Mesenchymal stem cell (in vitro differentiated cells and primary cell): ENCODE measurements at regions not wholly inside any gene's neighbourhood (a gene's known extent, or its start where the extent isn't known, plus 50 kb on each side); places are given as distances from the start of the nearest gene placed in this dataset.
"Not testable (repeated sequence)": the region's sequence is repeated elsewhere in the genome, so short reads cannot be mapped to it uniquely, and the experiment has no call there.

Experiments used
- DNase-seq: peaks from one replicate; pipeline ENCODE4 v3.0.0-alpha.2; 2013
- H2AFZ ChIP-seq: one replicate; pipeline ENCODE4 v1.6.1; 2013; ENCODE audit warnings: low read depth, mild to moderate bottlenecking, control low read depth, inconsistent platforms, low read length, moderate library complexity
- H2AK5ac ChIP-seq: 2 replicates; pipeline ENCODE4 v1.6.1; 2013; ENCODE audit warnings: low read length, moderate library complexity, mild to moderate bottlenecking, inconsistent platforms; ENCODE audit not compliant: severe bottlenecking
- H2BK120ac ChIP-seq: one replicate; pipeline ENCODE4 v1.6.1; 2013; ENCODE audit warnings: low read depth, mild to moderate bottlenecking, inconsistent platforms, low read length, moderate library complexity
- H2BK12ac ChIP-seq, 2 experiments: one replicate each; pipeline ENCODE4 v1.6.1; 2013; ENCODE audit warnings: inconsistent platforms in 2 of 2, low read length in 2 of 2, mild to moderate bottlenecking in 2 of 2, moderate library complexity in 2 of 2, control low read depth in 1 of 2
- H2BK15ac ChIP-seq: one replicate; pipeline ENCODE4 v1.6.1; 2013; ENCODE audit warnings: mild to moderate bottlenecking, low read depth, inconsistent platforms; ENCODE audit not compliant: poor library complexity, severe bottlenecking
- H2BK5ac ChIP-seq: 2 replicates; pipeline ENCODE4 v1.6.1; 2013; ENCODE audit warnings: low read depth, mild to moderate bottlenecking, low read length, control low read depth, inconsistent platforms; ENCODE audit not compliant: poor library complexity, severe bottlenecking
- H3K14ac ChIP-seq, 2 experiments: one replicate each; pipeline ENCODE4 v1.6.1; 2013; ENCODE audit warnings: inconsistent platforms in 2 of 2, low read length in 2 of 2, control low read depth in 1 of 2, mild to moderate bottlenecking in 1 of 2, moderate library complexity in 1 of 2
- H3K18ac ChIP-seq, 2 experiments: one replicate each; pipeline ENCODE4 v1.6.1; 2013; ENCODE audit warnings: inconsistent platforms in 2 of 2, low read length in 2 of 2, control low read depth in 1 of 2, low read depth in 1 of 2, mild to moderate bottlenecking in 1 of 2
- H3K23ac ChIP-seq, 2 experiments: one replicate each; pipeline ENCODE4 v1.6.1; 2013; ENCODE audit warnings: inconsistent platforms in 2 of 2, low read length in 2 of 2, mild to moderate bottlenecking in 2 of 2, moderate library complexity in 2 of 2, control low read depth in 1 of 2
- H3K27ac ChIP-seq: 2 replicates; pipeline ENCODE4 v1.5.1; 2013; ENCODE audit warnings: mild to moderate bottlenecking, moderate library complexity, low read length, control low read depth, inconsistent platforms; ENCODE audit not compliant: poor library complexity, severe bottlenecking
- H3K27me3 ChIP-seq, 2 experiments: 2 replicates each; pipeline versions ENCODE4 v1.6.1 to v1.7.0; 2013; ENCODE audit warnings: low read length in 2 of 2, mild to moderate bottlenecking in 2 of 2, moderate library complexity in 2 of 2, control low read depth in 1 of 2, inconsistent platforms in 1 of 2; ENCODE audit not compliant: control insufficient read depth in 1 of 2, insufficient read depth in 1 of 2
- H3K36me3 ChIP-seq, 2 experiments: 2 replicates each; pipeline versions ENCODE4 v1.6.1 to v1.7.0; 2013; ENCODE audit warnings: low read length in 2 of 2, control low read depth in 1 of 2, inconsistent platforms in 1 of 2, low read depth in 1 of 2, mild to moderate bottlenecking in 1 of 2; ENCODE audit not compliant: insufficient read depth in 2 of 2, control insufficient read depth in 1 of 2
- H3K4ac ChIP-seq, 2 experiments: one replicate each; pipeline ENCODE4 v1.6.1; 2013; ENCODE audit warnings: inconsistent platforms in 2 of 2, low read length in 2 of 2, mild to moderate bottlenecking in 2 of 2, moderate library complexity in 2 of 2, control low read depth in 1 of 2, low read depth in 1 of 2
- H3K4me1 ChIP-seq: 2 replicates; pipeline ENCODE4 v1.6.1; 2013; ENCODE audit warnings: low read depth, low read length, control low read depth; ENCODE audit not compliant: control insufficient read depth, insufficient read depth
- H3K4me2 ChIP-seq: 2 replicates; pipeline ENCODE4 v1.6.1; 2013; ENCODE audit warnings: low read length, mild to moderate bottlenecking, inconsistent platforms; ENCODE audit not compliant: poor library complexity, severe bottlenecking
- H3K4me3 ChIP-seq, 2 experiments: 2 replicates each; pipeline versions ENCODE4 v1.5.1 to v1.7.0; 2013; ENCODE audit warnings: low read length in 2 of 2, mild to moderate bottlenecking in 2 of 2, control low read depth in 1 of 2, low read depth in 1 of 2; ENCODE audit not compliant: insufficient read depth in 1 of 2
- H3K79me1 ChIP-seq: replicated peaks from 2 replicates; pipeline ENCODE4 v1.6.1; 2013; ENCODE audit warnings: mild to moderate bottlenecking, control low read depth, low read length, inconsistent platforms; ENCODE audit not compliant: poor library complexity, severe bottlenecking
- H3K9ac ChIP-seq: 2 replicates; pipeline ENCODE4 v1.7.0; 2013; ENCODE audit warnings: mild to moderate bottlenecking, low read length, moderate library complexity
- H3K9me3 ChIP-seq: 2 replicates; pipeline ENCODE4 v1.7.0; 2013; ENCODE audit warnings: mild to moderate bottlenecking, low read length; ENCODE audit not compliant: control insufficient read depth
- H4K8ac ChIP-seq: one replicate; pipeline ENCODE4 v1.6.1; 2013; ENCODE audit warnings: inconsistent platforms, mild to moderate bottlenecking, low read length, moderate library complexity
- H4K91ac ChIP-seq: one replicate; pipeline ENCODE4 v1.6.1; 2013; ENCODE audit warnings: mild to moderate bottlenecking, low read length, inconsistent platforms
- WGBS: methylation state at CpG from one replicate; pipeline ENCODE4 v1.1.7; 2013; ENCODE audit warnings: mixed read lengths; 5-methylcytosine and 5-hydroxymethylcytosine counted together

GRCh38 chr12:89867611-89868010 is 159.0 kb upstream of the ATP2B1 start:
- WGBS: 100% methylated on average over 5 of the region's 23 CpGs
- H3K4me1 ChIP-seq, H3K4ac ChIP-seq: not testable (repeated sequence)

GRCh38 chr12:89864411-89864810 is 155.8 kb upstream of the ATP2B1 start:
- Histone ChIP-seq H2BK12ac (no peak overlapping the region), H4K8ac (no peak overlapping the region), H3K9me3 (no peaks in the 10 kb centered on the region), H2AK5ac (no peak overlapping the region), H3K27me3 (no peaks in the 10 kb centered on the region), H3K36me3 (no peaks in the 10 kb centered on the region), H3K79me1 (no peaks in the 10 kb centered on the region), H2BK15ac (no peak overlapping the region), H3K14ac (no peak overlapping the region), H2BK120ac (no peak overlapping the region), H3K18ac (no peak overlapping the region), H3K9ac (no peak overlapping the region), H4K91ac (no peak overlapping the region), H3K4ac (no peak overlapping the region), H3K4me1 (no peaks in the 10 kb centered on the region), H2AFZ (no peak overlapping the region), H2BK5ac (no peak overlapping the region), H3K4me2 (no peak overlapping the region), H3K23ac (no peak overlapping the region), H3K27ac (no peak overlapping the region), H3K4me3 (no peak overlapping the region)
- 60% methylated on average over 1 of the region's 1 CpG for WGBS
- DNase-seq: peak; percentile 9

More at GRCh38 chr12:89867611-89868010, 159.0 kb upstream of the ATP2B1 start:
- not testable (repeated sequence) for H3K36me3 ChIP-seq, H3K9ac ChIP-seq, H2BK120ac ChIP-seq, H4K8ac ChIP-seq, H3K18ac ChIP-seq, H2AK5ac ChIP-seq, H3K27ac ChIP-seq, DNase-seq, H3K27me3 ChIP-seq, H4K91ac ChIP-seq, H3K4me3 ChIP-seq, H2BK15ac ChIP-seq, H3K14ac ChIP-seq, H3K23ac ChIP-seq, H2BK12ac ChIP-seq, H3K79me1 ChIP-seq, H3K4me2 ChIP-seq, H2BK5ac ChIP-seq, H2AFZ ChIP-seq
- peaks cover 27% of the 10 kb centered on the region for H3K9me3 ChIP-seq

- no peak overlapping the region for H2AK5ac ChIP-seq
- H3K27ac ChIP-seq: no peak overlapping the region
- no peaks in the 10 kb centered on the region for H3K9me3 ChIP-seq
- no peak overlapping the region for H2BK15ac ChIP-seq
- H2BK5ac ChIP-seq: no peak overlapping the region
- H4K8ac ChIP-seq: no peak overlapping the region
- no peak overlapping the region for H3K18ac ChIP-seq
- H2BK120ac ChIP-seq: no peak overlapping the region
- no peaks in the 10 kb centered on the region for H3K79me1 ChIP-seq
- DNase-seq: no peak
- H3K9ac ChIP-seq: no peak overlapping the region
- no peak overlapping the region for H2BK12ac ChIP-seq
- H3K4ac ChIP-seq: no peak overlapping the region
- H3K36me3 ChIP-seq: no peaks in the 10 kb centered on the region
- no peaks in the 10 kb centered on the region for H3K27me3 ChIP-seq
- H3K4me1 ChIP-seq: no peaks in the 10 kb centered on the region
- H3K14ac ChIP-seq: no peak overlapping the region
- no peak overlapping the region for H2AFZ ChIP-seq
- no peak overlapping the region for H3K4me2 ChIP-seq
- no peak overlapping the region for H4K91ac ChIP-seq
- H3K4me3 ChIP-seq: no peak overlapping the region
- H3K23ac ChIP-seq: no peak overlapping the region
Measured at GRCh38 chr12:89863968-89864367, 155.3 kb upstream of the ATP2B1 start.

GRCh38 chr12:89863493-89863938 is 154.9 kb upstream of the ATP2B1 start:
- no peaks in the 10 kb centered on the region for H3K9me3 ChIP-seq
- H3K4ac ChIP-seq: no peak overlapping the region
- no peak overlapping the region for H2BK5ac ChIP-seq
- no peak overlapping the region for H3K9ac ChIP-seq
- no peak overlapping the region for H2AFZ ChIP-seq
- H2BK15ac ChIP-seq: no peak overlapping the region
- H3K18ac ChIP-seq: peak overlapping the region in 1 of 2 experiments; percentile 73
- H3K27me3 ChIP-seq: no peaks in the 10 kb centered on the region
- H3K4me3 ChIP-seq: no peak overlapping the region
- no peak overlapping the region for H3K14ac ChIP-seq
- no peaks in the 10 kb centered on the region for H3K79me1 ChIP-seq
- no peak overlapping the region for H3K23ac ChIP-seq
- no peak overlapping the region for H3K4me2 ChIP-seq
- H3K4me1 ChIP-seq: no peaks in the 10 kb centered on the region
- no peak overlapping the region for H3K27ac ChIP-seq
- WGBS: 97% methylated on average over 7 of the region's 7 CpGs
- H3K36me3 ChIP-seq: no peaks in the 10 kb centered on the region
- peak overlapping the region; percentile 49 for H4K8ac ChIP-seq
- H2BK120ac ChIP-seq: no peak overlapping the region
- H4K91ac ChIP-seq: no peak overlapping the region
- no peak overlapping the region for H2BK12ac ChIP-seq
- no peak overlapping the region for H2AK5ac ChIP-seq
- no peak for DNase-seq
